ENCODE measurements at regions not wholly inside any gene's neighbourhood (a gene's known extent, or its start where the extent isn't known, plus 50 kb on each side); places are given as distances from the start of the nearest gene placed in this dataset.

DNA sequence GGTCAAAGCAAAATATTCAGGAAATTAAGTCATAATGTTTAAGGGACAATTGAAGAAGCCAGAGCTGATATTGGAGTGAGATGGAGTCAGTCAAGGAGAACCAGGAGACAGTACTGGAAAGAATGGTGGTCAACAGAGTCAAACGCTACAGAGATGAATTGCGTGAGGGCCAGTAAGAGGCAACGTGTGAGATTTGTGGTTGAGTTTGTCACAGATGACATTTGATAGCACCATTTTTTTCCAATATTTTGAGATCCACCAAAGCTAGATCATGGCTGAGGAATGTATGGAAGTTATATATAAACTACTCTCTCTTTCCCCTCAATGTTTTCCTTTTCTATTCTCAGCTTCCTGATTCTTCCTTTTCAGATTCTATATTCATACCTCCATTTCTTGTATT, 375.1 kb upstream of the ROBO2 start:
- TF ChIP-seq POLR2AphosphoS5 (IDR thresholded peaks at IDR 0.05; ENCODE audit: low read depth, low read length) (no peak), EZH2 (IDR thresholded peaks at IDR 0.05; ENCODE audit: low read depth, low read length, severe bottlenecking) (no peak), RAD21 (IDR thresholded peaks at IDR 0.05 in 1 of 2, conservative IDR thresholded peaks at IDR 0.05 in 1 of 2; ENCODE audit: low read depth in 2 of 2, low read length in 2 of 2) (no peak)
- TF ChIP-seq, protein P1, sequence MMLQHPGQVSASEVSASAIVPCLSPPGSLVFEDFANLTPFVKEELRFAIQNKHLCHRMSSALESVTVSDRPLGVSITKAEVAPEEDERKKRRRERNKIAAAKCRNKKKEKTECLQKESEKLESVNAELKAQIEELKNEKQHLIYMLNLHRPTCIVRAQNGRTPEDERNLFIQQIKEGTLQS (IDR thresholded peaks at IDR 0.05; ENCODE audit: insufficient read depth, low read depth, low read length), result no peak
- TF ChIP-seq, protein P2, sequence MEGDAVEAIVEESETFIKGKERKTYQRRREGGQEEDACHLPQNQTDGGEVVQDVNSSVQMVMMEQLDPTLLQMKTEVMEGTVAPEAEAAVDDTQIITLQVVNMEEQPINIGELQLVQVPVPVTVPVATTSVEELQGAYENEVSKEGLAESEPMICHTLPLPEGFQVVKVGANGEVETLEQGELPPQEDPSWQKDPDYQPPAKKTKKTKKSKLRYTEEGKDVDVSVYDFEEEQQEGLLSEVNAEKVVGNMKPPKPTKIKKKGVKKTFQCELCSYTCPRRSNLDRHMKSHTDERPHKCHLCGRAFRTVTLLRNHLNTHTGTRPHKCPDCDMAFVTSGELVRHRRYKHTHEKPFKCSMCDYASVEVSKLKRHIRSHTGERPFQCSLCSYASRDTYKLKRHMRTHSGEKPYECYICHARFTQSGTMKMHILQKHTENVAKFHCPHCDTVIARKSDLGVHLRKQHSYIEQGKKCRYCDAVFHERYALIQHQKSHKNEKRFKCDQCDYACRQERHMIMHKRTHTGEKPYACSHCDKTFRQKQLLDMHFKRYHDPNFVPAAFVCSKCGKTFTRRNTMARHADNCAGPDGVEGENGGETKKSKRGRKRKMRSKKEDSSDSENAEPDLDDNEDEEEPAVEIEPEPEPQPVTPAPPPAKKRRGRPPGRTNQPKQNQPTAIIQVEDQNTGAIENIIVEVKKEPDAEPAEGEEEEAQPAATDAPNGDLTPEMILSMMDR (IDR thresholded peaks at IDR 0.05; ENCODE audit: control extremely low read depth in 1 of 3, insufficient read depth in 1 of 3, low read depth in 1 of 3, low read length in 3 of 3), result no peak

All from H1 (cell line).